Keratinocyte (primary cell): ENCODE measurements at regions not wholly inside any gene's neighbourhood (a gene's known extent, or its start where the extent isn't known, plus 50 kb on each side); places are given as distances from the start of the nearest gene placed in this dataset.

ENCODE experiments used
- DNase-seq: peaks from one replicate; pipeline ENCODE4 v3.0.0-alpha.2; 2011; ENCODE audit warnings: low read depth, missing footprints, low spot score
- FAIRE-seq: peaks from 2 replicates; lab custom pipeline; 2011; peaks lifted over from hg19 to GRCh38; lab: Jason Lieb, UNC
- H2AFZ ChIP-seq: 2 replicates; pipeline ENCODE4 v1.6.0; 2012; ENCODE audit warnings: low read length, control low read depth, inconsistent platforms; ENCODE audit not compliant: control insufficient read depth
- H3K27ac ChIP-seq: 2 replicates; pipeline ENCODE4 v1.5.1; 2011; ENCODE audit warnings: low read length; ENCODE audit not compliant: control insufficient read depth, insufficient read depth
- H3K27me3 ChIP-seq: 3 replicates; pipeline ENCODE4 v1.6.0; 2011; ENCODE audit warnings: low read length; ENCODE audit not compliant: control insufficient read depth, insufficient read depth; ENCODE audit errors: extremely low read depth
- H3K36me3 ChIP-seq, 2 experiments: 2 replicates in 1 of 2; 3 replicates in 1 of 2; pipeline ENCODE4 v1.5.1; 2011; ENCODE audit warnings: low read length in 2 of 2, mild to moderate bottlenecking in 1 of 2; ENCODE audit not compliant: control insufficient read depth in 2 of 2, insufficient read depth in 2 of 2; ENCODE audit errors: extremely low read depth in 1 of 2
- H3K4me1 ChIP-seq: 3 replicates; pipeline ENCODE4 v1.5.1; 2011; ENCODE audit warnings: low read length; ENCODE audit not compliant: control insufficient read depth, insufficient read depth; ENCODE audit errors: extremely low read depth
- H3K4me2 ChIP-seq: 3 replicates; pipeline ENCODE4 v1.6.0; 2011; ENCODE audit warnings: low read depth, low read length; ENCODE audit not compliant: control insufficient read depth, insufficient read depth; ENCODE audit errors: extremely low read depth
- H3K4me3 ChIP-seq, 3 experiments: fragments of 200-600 bp in 1 of 3; sonication (generic) in 1 of 3; 2 replicates in 2 of 3; 3 replicates in 1 of 3; pipeline ENCODE4 v1.5.1; 2011 to 2016; ENCODE audit warnings: low read length in 3 of 3, mild to moderate bottlenecking in 3 of 3, control low read depth in 2 of 3, inconsistent platforms in 1 of 3, low read depth in 1 of 3, mixed read lengths in 1 of 3, mixed run types in 1 of 3, moderate library complexity in 1 of 3; ENCODE audit not compliant: control insufficient read depth in 2 of 3, insufficient read depth in 2 of 3; ENCODE audit errors: extremely low read depth in 1 of 3
- H3K79me2 ChIP-seq: 2 replicates; pipeline ENCODE4 v1.6.0; 2012; ENCODE audit warnings: low read length; ENCODE audit not compliant: control insufficient read depth, insufficient read depth
- H3K9ac ChIP-seq: 3 replicates; pipeline ENCODE4 v1.6.0; 2011; ENCODE audit warnings: low read length; ENCODE audit not compliant: control insufficient read depth, insufficient read depth; ENCODE audit errors: extremely low read depth
- H3K9me1 ChIP-seq: 3 replicates; pipeline ENCODE4 v1.6.0; 2011; ENCODE audit warnings: low read length; ENCODE audit not compliant: control insufficient read depth, insufficient read depth; ENCODE audit errors: extremely low read depth
- H3K9me3 ChIP-seq: 2 replicates; pipeline ENCODE4 v1.5.1; 2012; ENCODE audit warnings: low read depth, low read length; ENCODE audit not compliant: control insufficient read depth
- H4K20me1 ChIP-seq: 3 replicates; pipeline ENCODE4 v1.6.0; 2011; ENCODE audit warnings: low read length; ENCODE audit not compliant: control insufficient read depth, insufficient read depth; ENCODE audit errors: extremely low read depth
- CTCF ChIP-seq, 3 experiments: IDR thresholded peaks in 1 of 3; conservative IDR thresholded peaks in 1 of 3; optimal IDR thresholded peaks in 1 of 3; 2 replicates in 2 of 3; 3 replicates in 1 of 3; pipeline versions ENCODE3 to v1.5.1; 2011; ENCODE audit warnings: low read length in 3 of 3, mild to moderate bottlenecking in 3 of 3, moderate library complexity in 2 of 3, control low read depth in 1 of 3, inconsistent platforms in 1 of 3; ENCODE audit not compliant: insufficient read depth in 2 of 3; ENCODE audit errors: extremely low read depth in 1 of 3
- EZH2 ChIP-seq: IDR thresholded peaks from one replicate; pipeline ENCODE4 v1.6.1; 2012; ENCODE audit warnings: inconsistent platforms, mild to moderate bottlenecking, low read length, moderate library complexity
- dilution Hi-C: fragments of 300-500 bp; cut with MboI; formaldehyde crosslinking; loops from one replicate; pipeline ENCODE4 v1.7.0; 2020; ENCODE audit warnings: low sequenced_read_pairs; ENCODE audit not compliant: extremely low pct_ligation_motif_present

GRCh38 chr12:67782573-67782972, 134.0 kb downstream of the DYRK2 start:
- Histone ChIP-seq H4K20me1 (no peaks in the 10 kb centered on the region), H3K4me2 (no peak overlapping the region), H3K4me1 (peaks cover 7% of the 10 kb centered on the region), H3K27ac (no peak overlapping the region), H3K27me3 (no peaks in the 10 kb centered on the region), H2AFZ (no peak overlapping the region), H3K4me3 (no peak overlapping the region), H3K79me2 (no peaks in the 10 kb centered on the region), H3K9me3 (no peaks in the 10 kb centered on the region), H3K36me3 (no peaks in the 10 kb centered on the region), H3K9ac (no peak overlapping the region), H3K9me1 (no peaks in the 10 kb centered on the region)
- no peak for TF ChIP-seq CTCF (optimal IDR thresholded peaks at IDR 0.05 in 1 of 3, IDR thresholded peaks at IDR 0.05 in 1 of 3, conservative IDR thresholded peaks at IDR 0.05 in 1 of 3; ENCODE audit: extremely low read depth in 1 of 3, insufficient read depth in 2 of 3, low read length in 3 of 3)
- no peak for TF ChIP-seq EZH2
- DNase-seq, result no peak
- dilution Hi-C loops, result no loop called here
- FAIRE-seq, result no peak

DNA sequence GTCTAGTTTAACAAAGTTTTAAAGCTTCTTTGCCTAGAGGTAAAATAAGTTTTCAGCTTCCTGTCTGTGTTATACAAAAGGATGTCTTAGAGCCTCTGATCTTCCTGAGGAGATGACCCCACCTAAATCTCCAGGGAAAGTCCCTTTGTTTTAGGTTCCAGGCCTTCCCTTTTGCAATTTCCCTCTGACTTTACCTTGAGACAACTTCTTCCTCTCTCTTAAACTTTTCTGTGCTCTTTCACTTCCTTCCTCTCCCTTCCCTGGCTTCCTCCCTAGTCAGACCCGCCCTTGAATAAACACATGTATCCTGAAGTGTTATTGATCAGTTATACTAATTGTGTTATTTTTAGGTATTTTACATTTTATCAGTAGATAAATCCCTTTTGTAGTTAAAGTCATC, 134.8 kb downstream of the DYRK2 start:
- no peaks in the 10 kb centered on the region for H3K27me3 ChIP-seq
- no peaks in the 10 kb centered on the region for H4K20me1 ChIP-seq
- no peaks in the 10 kb centered on the region for H3K79me2 ChIP-seq
- H2AFZ ChIP-seq, result no peak overlapping the region
- no peak overlapping the region for H3K9ac ChIP-seq
- no peaks in the 10 kb centered on the region for H3K36me3 ChIP-seq
- no peak for TF ChIP-seq CTCF (optimal IDR thresholded peaks at IDR 0.05 in 1 of 3, IDR thresholded peaks at IDR 0.05 in 1 of 3, conservative IDR thresholded peaks at IDR 0.05 in 1 of 3; ENCODE audit: extremely low read depth in 1 of 3, insufficient read depth in 2 of 3, low read length in 3 of 3)
- TF ChIP-seq EZH2, result no peak
- no peak overlapping the region for H3K4me3 ChIP-seq
- FAIRE-seq (no peak), DNase-seq (no peak)
- H3K9me3 ChIP-seq, result no peaks in the 10 kb centered on the region
- H3K27ac ChIP-seq, result no peak overlapping the region
- H3K4me2 ChIP-seq, result no peak overlapping the region
- peaks cover 11% of the 10 kb centered on the region for H3K4me1 ChIP-seq
- dilution Hi-C loops, result no loop called here
- no peaks in the 10 kb centered on the region for H3K9me1 ChIP-seq
